GM21423 (cell line): ENCODE measurements at regions not wholly inside any gene's neighbourhood (a gene's known extent, or its start where the extent isn't known, plus 50 kb on each side); places are given as distances from the start of the nearest gene placed in this dataset.
A peak's percentile ranks its signal among the peaks of the same experiment; 100 is the strongest.

Experiments
- ATAC-seq: cut with Tn5 transposase; IDR thresholded peaks from one replicate; pipeline ENCODE4 v1.9.1; 2021; ENCODE audit warnings: mild to moderate bottlenecking, moderate library complexity; ENCODE audit not compliant: unreplicated experiment

- no peak for ATAC-seq
Measured at GRCh38 chr9:99361817-99362216, 139.7 kb downstream of the SEC61B start.

- ATAC-seq = no peak
Measured at GRCh38 chr9:99362321-99362720, 140.2 kb downstream of the SEC61B start.

GRCh38 chr9:99363509-99363908, 141.4 kb downstream of the SEC61B start:
- ATAC-seq = no peak

GRCh38 chr9:99365233-99365980, 143.3 kb downstream of the SEC61B start:
- ATAC-seq = no peak

GRCh38 chr9:99366183-99366582, 144.1 kb downstream of the SEC61B start:
- no peak for ATAC-seq

- ATAC-seq = no peak
Measured at GRCh38 chr9:99366621-99367020, 144.5 kb downstream of the SEC61B start.

GRCh38 chr9:99368341-99369326, 146.6 kb downstream of the SEC61B start:
- peak; percentile 67 for ATAC-seq

- ATAC-seq = no peak
Measured at GRCh38 chr9:99369327-99369722, 147.2 kb downstream of the SEC61B start.

- no peak for ATAC-seq
Measured at GRCh38 chr9:99370376-99370775, 148.3 kb downstream of the SEC61B start.

GRCh38 chr9:99371376-99371775, 149.3 kb downstream of the SEC61B start:
- no peak for ATAC-seq

- ATAC-seq = no peak
Measured at GRCh38 chr9:99373912-99374311, 151.8 kb downstream of the SEC61B start.

- ATAC-seq = no peak
Measured at GRCh38 chr9:99374793-99375192, 152.7 kb downstream of the SEC61B start.

GRCh38 chr9:99375481-99375880, 153.4 kb downstream of the SEC61B start:
- no peak for ATAC-seq

- ATAC-seq = no peak
Measured at GRCh38 chr9:99377790-99378775, 156.0 kb downstream of the SEC61B start.

GRCh38 chr9:99383536-99383935, 161.5 kb downstream of the SEC61B start:
- ATAC-seq = no peak

GRCh38 chr9:99385215-99385614, 163.1 kb downstream of the SEC61B start:
- no peak for ATAC-seq

GRCh38 chr9:99385814-99386279, 163.8 kb downstream of the SEC61B start:
- ATAC-seq = no peak

- ATAC-seq = no peak
Measured at GRCh38 chr9:99387431-99387830, 165.3 kb downstream of the SEC61B start.

GRCh38 chr9:99389087-99390033, 167.3 kb downstream of the SEC61B start:
- no peak for ATAC-seq
